IMR-90 (cell line): ENCODE measurements at regions not wholly inside any gene's neighbourhood (a gene's known extent, or its start where the extent isn't known, plus 50 kb on each side); places are given as distances from the start of the nearest gene placed in this dataset.

Experiments
- ATAC-seq: fragments of 200-7000 bp; cut with Tn5 transposase; 2 replicates; pipeline ENCODE4 v1.9.1; 2020; ENCODE audit warnings: low read depth, mild to moderate bottlenecking, moderate library complexity
- BruUV-seq: library from RNA; stranded (reverse); fragments of 400-500 nt; replicated peaks from 2 replicates; lab custom pipeline; 2021; lab: Mats Ljungman, UMichigan
- CTCF ChIA-PET: fragments of 300-600 bp; formaldehyde crosslinking; extraction: SDS; loops from one replicate; lab custom pipeline; 2021; ENCODE audit warnings: antibody characterized with exemption; lab: Yijun Ruan, JAX
- POLR2A ChIA-PET: fragments of 300-600 bp; sonication (Branson Sonifier 250); formaldehyde crosslinking; loops from one replicate; lab custom pipeline; 2022; ENCODE audit warnings: antibody characterized with exemption; ENCODE audit not compliant: unreplicated experiment; lab: Charles Lee
- DNase-seq: peaks from one replicate; pipeline ENCODE4 v3.0.0; 2013
- H2AFZ ChIP-seq: replicated peaks from 2 replicates; pipeline ENCODE3; 2013; ENCODE audit warnings: low read length, mild to moderate bottlenecking; ENCODE audit not compliant: poor library complexity
- H2AK5ac ChIP-seq: 2 replicates; pipeline ENCODE4 v1.6.1; 2013; ENCODE audit warnings: low read depth, low read length, inconsistent platforms
- H2AK9ac ChIP-seq: replicated peaks from 2 replicates; pipeline ENCODE3; 2013; ENCODE audit warnings: mild to moderate bottlenecking, low read depth, low read length, moderate library complexity; ENCODE audit not compliant: poor library complexity
- H2BK120ac ChIP-seq: 2 replicates; pipeline ENCODE4 v1.6.1; 2013; ENCODE audit warnings: low read depth, low read length, inconsistent platforms
- H2BK15ac ChIP-seq: 3 replicates; pipeline ENCODE4 v1.6.1; 2013; ENCODE audit warnings: low read depth, low read length, inconsistent platforms
- H2BK20ac ChIP-seq: 2 replicates; pipeline ENCODE4 v1.6.1; 2013; ENCODE audit warnings: low read depth, mild to moderate bottlenecking, inconsistent platforms, low read length, moderate library complexity
- H2BK5ac ChIP-seq: 2 replicates; pipeline ENCODE4 v1.6.1; 2013; ENCODE audit warnings: mild to moderate bottlenecking, low read depth, low read length, inconsistent platforms; ENCODE audit not compliant: poor library complexity, severe bottlenecking
- H3K14ac ChIP-seq: replicated peaks from 2 replicates; pipeline ENCODE4 v1.6.1; 2013; ENCODE audit warnings: low read depth, low read length, inconsistent platforms
- H3K18ac ChIP-seq: 2 replicates; pipeline ENCODE4 v1.6.1; 2013; ENCODE audit warnings: low read depth, low read length, control low read depth
- H3K23ac ChIP-seq: 2 replicates; pipeline ENCODE4 v1.6.1; 2013; ENCODE audit warnings: low read depth, low read length, inconsistent platforms
- H3K27ac ChIP-seq: 2 replicates; pipeline ENCODE4 v1.5.1; 2013; ENCODE audit warnings: mild to moderate bottlenecking, control low read depth, low read length; ENCODE audit not compliant: insufficient read depth
- H3K27me3 ChIP-seq: 2 replicates; pipeline ENCODE4 v1.6.1; 2013; ENCODE audit warnings: low read length; ENCODE audit not compliant: control insufficient read depth, insufficient read depth
- H3K36me3 ChIP-seq: 2 replicates; pipeline ENCODE4 v1.6.1; 2013; ENCODE audit warnings: low read length, mixed read lengths; ENCODE audit not compliant: control insufficient read depth, insufficient read depth
- H3K4ac ChIP-seq: 2 replicates; pipeline ENCODE4 v1.6.1; 2013; ENCODE audit warnings: low read depth, low read length, inconsistent platforms
- H3K4me1 ChIP-seq: 2 replicates; pipeline ENCODE4 v1.6.1; 2013; ENCODE audit warnings: low read length, mixed read lengths; ENCODE audit not compliant: control insufficient read depth, insufficient read depth
- H3K4me2 ChIP-seq: 2 replicates; pipeline ENCODE4 v1.6.1; 2013; ENCODE audit warnings: low read depth, mild to moderate bottlenecking, control low read depth, low read length, moderate library complexity
- H3K4me3 ChIP-seq: 2 replicates; pipeline ENCODE4 v1.5.1; 2013; ENCODE audit warnings: low read depth, mild to moderate bottlenecking, control low read depth, low read length, moderate library complexity; ENCODE audit not compliant: insufficient read depth
- H3K56ac ChIP-seq: 2 replicates; pipeline ENCODE4 v1.6.1; 2013; ENCODE audit warnings: low read length, inconsistent platforms; ENCODE audit not compliant: insufficient read depth; ENCODE audit errors: extremely low read depth
- H3K79me1 ChIP-seq, 2 experiments: 2 replicates each; pipeline ENCODE4 v1.6.1; 2013; ENCODE audit warnings: low read length in 2 of 2, inconsistent platforms in 1 of 2, low read depth in 1 of 2
- H3K9ac ChIP-seq: 2 replicates; pipeline ENCODE4 v1.6.1; 2013; ENCODE audit warnings: low read depth, low read length, control low read depth
- H3K9me1 ChIP-seq: 2 replicates; pipeline ENCODE4 v1.6.1; 2013; ENCODE audit warnings: low read length, inconsistent platforms; ENCODE audit not compliant: insufficient read depth
- H3K9me3 ChIP-seq: 2 replicates; pipeline ENCODE4 v1.6.1; 2013; ENCODE audit warnings: low read length; ENCODE audit not compliant: control insufficient read depth, insufficient read depth
- H4K20me1 ChIP-seq: 2 replicates; pipeline ENCODE4 v1.6.1; 2013; ENCODE audit warnings: low read length, inconsistent platforms; ENCODE audit not compliant: insufficient read depth
- H4K5ac ChIP-seq: 2 replicates; pipeline ENCODE4 v1.6.1; 2013; ENCODE audit warnings: mild to moderate bottlenecking, low read depth, low read length, control low read depth
- H4K8ac ChIP-seq, 2 experiments: 2 replicates each; pipeline ENCODE4 v1.6.1; 2013; ENCODE audit warnings: low read depth in 2 of 2, low read length in 2 of 2, control low read depth in 1 of 2, inconsistent platforms in 1 of 2
- H4K91ac ChIP-seq: 2 replicates; pipeline ENCODE4 v1.6.1; 2013; ENCODE audit warnings: low read depth, low read length, inconsistent platforms; ENCODE audit not compliant: insufficient read depth
- BHLHE40 ChIP-seq: fragments of 150-350 bp; IDR thresholded peaks from 2 replicates; pipeline ENCODE4 v1.6.1; 2016; ENCODE audit warnings: mild to moderate bottlenecking, low read depth, low read length
- CEBPB ChIP-seq: IDR thresholded peaks from 2 replicates; pipeline ENCODE4 v1.6.1; 2012; ENCODE audit warnings: low read depth, low read length, improper control_type of control experiment
- CHD1 ChIP-seq: IDR thresholded peaks from 2 replicates; pipeline ENCODE4 v1.6.1; 2012; ENCODE audit warnings: low read depth, low read length, improper control_type of control experiment
- CTCF ChIP-seq: conservative IDR thresholded peaks from 2 replicates; pipeline ENCODE4 v1.5.1; 2012; ENCODE audit warnings: mild to moderate bottlenecking, low read depth, low read length, improper control_type of control experiment
- ELK1 ChIP-seq: fragments of 150-350 bp; IDR thresholded peaks from 2 replicates; pipeline ENCODE4 v1.6.1; 2016; ENCODE audit warnings: low read depth, mild to moderate bottlenecking, low read length, moderate library complexity, borderline replicate concordance
- MAZ ChIP-seq: IDR thresholded peaks from 2 replicates; pipeline ENCODE4 v1.6.1; 2012; ENCODE audit warnings: low read depth, mild to moderate bottlenecking, low read length, improper control_type of control experiment, moderate library complexity, borderline replicate concordance
- MXI1 ChIP-seq: IDR thresholded peaks from 2 replicates; pipeline ENCODE4 v1.6.1; 2012; ENCODE audit warnings: low read depth, mild to moderate bottlenecking, low read length, moderate library complexity, borderline replicate concordance
- NFE2L2 ChIP-seq: fragments of 150-350 bp; IDR thresholded peaks from 2 replicates; pipeline ENCODE4 v1.6.1; 2016; ENCODE audit warnings: low read depth, mild to moderate bottlenecking, low read length
- POLR2A ChIP-seq: IDR thresholded peaks from 2 replicates; pipeline ENCODE4 v1.6.1; 2012; ENCODE audit warnings: mild to moderate bottlenecking, low read depth, low read length
- RAD21 ChIP-seq: IDR thresholded peaks from 2 replicates; pipeline ENCODE4 v1.6.1; 2012; ENCODE audit warnings: low read length, improper control_type of control experiment
- RFX5 ChIP-seq: IDR thresholded peaks from 2 replicates; pipeline ENCODE4 v1.8.0; 2012; ENCODE audit warnings: low read depth, mild to moderate bottlenecking, low read length, moderate library complexity
- SMC3 ChIP-seq: fragments of 150-350 bp; IDR thresholded peaks from 2 replicates; pipeline ENCODE4 v1.6.1; 2016; ENCODE audit warnings: low read depth, mild to moderate bottlenecking, antibody characterized with exemption, low read length, moderate library complexity
- WGBS, 2 experiments: methylation state at CpG; one replicate each; pipeline versions ENCODE4 v1.1.5 to v1.1.7; 2013; ENCODE audit warnings: missing lambda C conversion rate in 2 of 2; ENCODE audit not compliant: insufficient read length in 1 of 2; ENCODE audit errors: extremely low coverage in 2 of 2; 5-methylcytosine and 5-hydroxymethylcytosine counted together
- dilution Hi-C: fragments of 300-500 bp; cut with HindIII; formaldehyde crosslinking; loops from one replicate; pipeline ENCODE4 v1.14.3; 2018; ENCODE audit warnings: low sequenced_read_pairs; ENCODE audit not compliant: unreplicated experiment
- in situ Hi-C: fragments of 300-500 bp; cut with MboI; formaldehyde crosslinking; loops from 3 replicates; pipeline ENCODE4 v1.14.3; 2019; ENCODE audit warnings: low sequenced_read_pairs, inconsistent platforms, mixed read lengths
- intact Hi-C: fragments of 100-400 bp; cut with micrococcal nuclease; formaldehyde crosslinking; loops from 2 replicates; pipeline ENCODE4 v1.10.0; 2022

DNA sequence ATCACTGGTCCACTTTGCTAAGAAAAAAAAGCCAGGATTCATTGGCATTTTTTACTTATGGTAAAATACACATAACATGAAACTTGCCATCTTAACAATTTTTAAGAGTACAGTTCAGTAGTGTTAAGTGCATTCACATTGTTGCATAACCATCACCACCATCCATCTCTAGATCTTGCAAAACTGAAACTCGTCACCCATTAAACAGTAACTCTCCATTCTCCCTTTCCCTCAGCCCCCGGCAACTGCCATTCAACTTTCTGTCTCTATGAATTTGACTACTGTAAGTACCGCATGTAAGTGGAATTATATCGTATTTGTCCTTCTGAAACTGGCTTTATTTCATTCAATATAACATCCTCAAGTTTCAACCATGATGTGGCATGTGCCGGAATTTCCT is 56.3 kb upstream of the LNX1 start:
- H3K56ac ChIP-seq = no peak overlapping the region
- intact Hi-C loops = no loop called here
- no peak overlapping the region for H3K27ac ChIP-seq
- no peak overlapping the region for H2BK120ac ChIP-seq
- H3K79me1 ChIP-seq = no peaks in the 10 kb centered on the region
- H4K91ac ChIP-seq = no peak overlapping the region
- no peaks in the 10 kb centered on the region for H3K36me3 ChIP-seq
- no peak overlapping the region for H3K23ac ChIP-seq
- DNase-seq (no peak), ATAC-seq (no peak)
- in situ Hi-C loops = no loop called here
- dilution Hi-C loops = no loop called here
- CTCF ChIA-PET = no interaction called here
- H3K9ac ChIP-seq = no peak overlapping the region
- H3K14ac ChIP-seq = no peak overlapping the region
- H2BK15ac ChIP-seq = no peak overlapping the region
- no peak overlapping the region for H3K4ac ChIP-seq
- peaks cover 4% of the 10 kb centered on the region for H3K9me1 ChIP-seq
- no peaks in the 10 kb centered on the region for H3K9me3 ChIP-seq
- no TSS peak for BruUV-seq
- no peak for TF ChIP-seq BHLHE40
- TF ChIP-seq ELK1 = no peak
- TF ChIP-seq CHD1 = no peak
- no peak for TF ChIP-seq CTCF
- TF ChIP-seq RAD21 = no peak
- no peak for TF ChIP-seq NFE2L2
- TF ChIP-seq RFX5 = no peak
- no peak for TF ChIP-seq POLR2A
- no peak for TF ChIP-seq MAZ
- TF ChIP-seq SMC3 = no peak
- TF ChIP-seq CEBPB = no peak
- TF ChIP-seq MXI1 = no peak
- no peak overlapping the region for H3K4me3 ChIP-seq
- H2BK20ac ChIP-seq = no peak overlapping the region
- POLR2A ChIA-PET = no interaction called here
- no peaks in the 10 kb centered on the region for H4K20me1 ChIP-seq
- H3K27me3 ChIP-seq = no peaks in the 10 kb centered on the region
- no peak overlapping the region for H2AK9ac ChIP-seq
- no peak overlapping the region for H2AFZ ChIP-seq
- H3K4me1 ChIP-seq = peaks cover 6% of the 10 kb centered on the region
- H3K4me2 ChIP-seq = no peak overlapping the region
- no peak overlapping the region for H2AK5ac ChIP-seq
- no CpG with 5 or more reads among the region's 5 CpGs for WGBS, 2 experiments
- no peak overlapping the region for H3K18ac ChIP-seq
- no peak overlapping the region for H4K5ac ChIP-seq
- H4K8ac ChIP-seq = no peak overlapping the region
- no peak overlapping the region for H2BK5ac ChIP-seq
